C4-2B (cell line): ENCODE measurements at regions not wholly inside any gene's neighbourhood (a gene's known extent, or its start where the extent isn't known, plus 50 kb on each side); places are given as distances from the start of the nearest gene placed in this dataset.
"Not testable (repeated sequence)": the region's sequence is repeated elsewhere in the genome, so short reads cannot be mapped to it uniquely, and the experiment has no call there.

Experiments
- H3K27ac ChIP-seq: fragments of 450-650 bp; 2 replicates; pipeline ENCODE4 v1.5.1; 2017
- ZFX ChIP-seq: fragments of 450-650 bp; IDR thresholded peaks from 2 replicates; pipeline ENCODE4 v1.6.1; 2017
- TF ChIP-seq, protein P1 (sequence below): fragments of 450-650 bp; conservative IDR thresholded peaks from 2 replicates; pipeline ENCODE4 v1.5.1; 2017; ENCODE audit warnings: mild to moderate bottlenecking

DNA sequence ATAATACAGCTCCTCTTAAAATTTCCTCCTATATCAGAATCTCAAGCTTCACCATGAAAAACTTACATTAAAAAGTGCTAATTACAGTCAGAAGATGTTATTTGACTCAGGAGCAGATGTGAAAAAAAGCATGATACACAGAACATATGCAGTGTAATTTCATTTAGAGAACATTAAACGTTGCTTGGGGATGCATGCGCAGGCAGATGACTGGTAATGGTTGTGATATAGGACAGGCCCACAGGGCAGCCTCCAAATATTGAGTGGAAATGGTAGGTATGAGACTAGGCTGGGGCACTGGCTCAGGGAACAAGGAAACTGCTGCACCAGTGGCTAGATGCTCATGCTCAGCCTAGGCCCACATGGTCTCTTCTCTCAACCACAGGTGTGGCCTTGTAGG, 69.7 kb downstream of the IARS1 start:
- TF ChIP-seq ZFX: no peak
- H3K27ac ChIP-seq: no peak overlapping the region

DNA sequence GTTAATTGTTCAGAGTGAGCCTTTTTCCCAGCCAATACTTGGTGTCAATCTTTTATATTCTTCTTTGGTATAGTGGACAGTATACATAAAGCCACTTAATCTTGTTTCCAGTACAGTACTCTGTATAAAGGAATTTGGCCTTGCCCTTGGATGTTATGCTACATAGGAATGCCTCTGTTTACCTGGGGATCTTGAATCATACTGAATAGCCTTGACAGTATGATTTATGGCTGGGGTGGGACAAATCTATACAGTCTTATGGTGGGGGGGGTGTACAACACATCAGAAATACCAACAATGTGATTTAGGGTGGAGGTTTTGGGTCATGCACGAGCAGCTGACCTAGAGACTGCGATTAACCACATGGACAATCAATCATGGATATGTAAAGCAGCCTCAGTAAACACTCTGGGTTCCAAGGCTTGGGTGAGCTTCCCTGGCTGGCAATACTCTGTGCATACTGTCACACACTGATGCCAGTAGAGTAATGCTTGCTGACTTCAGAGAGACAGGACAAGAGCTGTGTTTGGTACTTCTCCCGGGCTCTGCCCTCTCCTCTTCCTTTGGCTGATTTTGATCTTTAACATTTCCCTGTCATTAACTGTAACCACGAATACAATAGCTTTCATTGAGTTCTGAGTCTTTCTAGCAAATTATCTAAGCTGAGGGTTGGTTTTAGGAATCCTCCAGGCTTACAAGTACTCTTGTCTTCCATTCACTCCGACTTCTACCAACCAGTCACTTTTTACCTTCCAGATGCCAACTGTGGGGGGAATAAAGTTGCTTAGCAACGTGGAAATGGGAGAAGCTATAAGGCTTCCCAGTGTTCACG, 84.6 kb downstream of the IARS1 start:
- TF ChIP-seq ZFX: no peak
- TF ChIP-seq, protein P1, sequence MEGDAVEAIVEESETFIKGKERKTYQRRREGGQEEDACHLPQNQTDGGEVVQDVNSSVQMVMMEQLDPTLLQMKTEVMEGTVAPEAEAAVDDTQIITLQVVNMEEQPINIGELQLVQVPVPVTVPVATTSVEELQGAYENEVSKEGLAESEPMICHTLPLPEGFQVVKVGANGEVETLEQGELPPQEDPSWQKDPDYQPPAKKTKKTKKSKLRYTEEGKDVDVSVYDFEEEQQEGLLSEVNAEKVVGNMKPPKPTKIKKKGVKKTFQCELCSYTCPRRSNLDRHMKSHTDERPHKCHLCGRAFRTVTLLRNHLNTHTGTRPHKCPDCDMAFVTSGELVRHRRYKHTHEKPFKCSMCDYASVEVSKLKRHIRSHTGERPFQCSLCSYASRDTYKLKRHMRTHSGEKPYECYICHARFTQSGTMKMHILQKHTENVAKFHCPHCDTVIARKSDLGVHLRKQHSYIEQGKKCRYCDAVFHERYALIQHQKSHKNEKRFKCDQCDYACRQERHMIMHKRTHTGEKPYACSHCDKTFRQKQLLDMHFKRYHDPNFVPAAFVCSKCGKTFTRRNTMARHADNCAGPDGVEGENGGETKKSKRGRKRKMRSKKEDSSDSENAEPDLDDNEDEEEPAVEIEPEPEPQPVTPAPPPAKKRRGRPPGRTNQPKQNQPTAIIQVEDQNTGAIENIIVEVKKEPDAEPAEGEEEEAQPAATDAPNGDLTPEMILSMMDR: no peak
- no peak overlapping the region for H3K27ac ChIP-seq

DNA sequence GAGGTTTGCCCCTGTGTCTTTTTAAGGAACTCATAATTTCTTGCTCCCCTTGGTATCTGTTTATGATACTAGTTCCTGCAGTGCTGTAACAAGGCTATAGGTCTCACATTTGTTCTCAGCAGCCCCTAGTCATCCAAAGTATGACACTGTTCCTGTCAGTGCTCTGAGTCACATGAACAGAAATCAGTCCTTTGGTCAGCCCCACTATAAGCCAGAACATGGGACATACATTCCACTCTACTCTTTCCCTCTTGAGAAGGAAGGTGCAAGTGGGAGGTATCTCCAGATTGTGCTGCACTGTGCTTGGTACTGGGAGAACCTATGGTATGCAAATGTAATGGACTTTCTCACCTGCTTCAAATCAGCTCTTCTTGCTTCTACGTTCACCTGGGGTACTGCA, 87.0 kb downstream of the IARS1 start:
- H3K27ac ChIP-seq: no peak overlapping the region
- no peak for TF ChIP-seq ZFX
- TF ChIP-seq, protein P1: no peak

DNA sequence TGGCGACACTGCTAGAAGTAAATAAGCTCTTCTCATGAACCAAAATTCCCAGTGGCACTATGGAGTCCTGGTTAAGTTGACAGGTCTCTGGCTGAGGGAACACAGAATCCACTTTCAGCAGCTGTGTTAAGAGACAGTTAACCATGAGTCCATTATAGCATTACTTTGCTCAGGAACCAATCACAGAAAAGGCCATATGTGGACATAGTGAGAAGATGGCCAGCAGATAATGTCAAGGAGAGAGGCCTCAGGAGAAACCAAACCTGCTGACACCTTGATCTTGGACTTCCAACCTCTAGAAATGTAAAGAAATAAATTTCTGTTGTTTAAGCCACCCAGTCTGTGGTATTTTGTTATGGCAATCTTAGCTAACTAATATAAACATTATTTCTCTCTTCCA, 88.7 kb upstream of the SPTLC1 start:
- not testable (repeated sequence) for H3K27ac ChIP-seq

DNA sequence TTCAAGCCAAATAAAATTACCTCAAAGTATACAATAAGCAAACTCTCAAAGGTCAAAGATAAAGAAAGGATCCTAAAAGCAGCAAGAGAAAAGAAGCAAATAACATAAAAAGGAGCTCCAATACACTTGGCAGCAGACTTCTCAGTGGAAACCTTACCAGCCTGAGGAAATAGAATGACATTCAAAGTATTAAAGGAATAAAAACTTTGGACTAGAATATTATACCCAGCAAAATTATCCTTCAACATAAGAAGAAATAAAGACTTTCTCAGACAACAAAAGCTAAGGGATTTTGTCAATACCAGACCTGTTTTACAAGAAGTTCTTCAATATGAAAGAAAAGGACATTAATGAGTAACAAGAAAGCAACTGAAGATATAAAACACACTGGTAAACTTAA, 83.0 kb upstream of the SPTLC1 start:
- not testable (repeated sequence) for H3K27ac ChIP-seq

DNA sequence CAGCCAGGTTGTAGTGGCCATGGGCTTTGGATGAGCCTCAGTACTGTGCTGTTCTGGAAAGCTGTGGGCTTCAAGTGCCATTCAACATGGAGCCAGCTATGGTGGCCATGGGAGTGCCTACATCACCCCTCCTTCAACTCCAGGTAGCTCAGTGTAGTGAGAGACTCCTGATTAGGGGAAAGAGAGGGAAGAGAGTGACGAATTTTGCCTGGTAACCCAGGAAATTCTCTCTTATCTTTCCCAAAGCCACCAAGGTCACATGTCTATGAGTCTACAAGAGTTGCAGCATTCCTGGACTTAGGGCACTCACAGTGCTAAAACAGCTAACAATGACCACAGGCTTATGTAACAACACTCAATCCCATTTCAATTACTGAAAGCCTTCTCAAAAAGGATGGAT, 81.7 kb upstream of the SPTLC1 start:
- TF ChIP-seq, protein P1: no peak
- TF ChIP-seq ZFX: no peak

DNA sequence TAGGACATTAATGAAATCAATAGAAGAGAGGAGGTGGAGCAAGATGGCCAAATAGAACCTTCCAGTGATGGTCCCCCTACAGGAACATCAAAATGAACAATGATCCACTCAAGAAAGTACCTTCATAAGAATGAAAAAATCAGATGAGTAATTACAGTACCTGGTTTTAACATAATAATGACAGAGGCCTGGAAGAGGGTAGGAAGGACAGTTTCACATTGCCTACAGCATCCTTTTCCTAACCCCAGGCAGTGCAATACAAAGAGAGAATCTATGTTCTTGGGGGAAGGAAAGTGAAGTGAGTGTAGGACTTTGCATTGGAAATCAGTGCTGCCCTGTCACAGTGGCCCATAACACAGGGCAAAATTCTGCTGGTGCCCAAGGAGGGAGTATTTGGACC, 81.2 kb upstream of the SPTLC1 start:
- TF ChIP-seq, protein P1: no peak
- no peak for TF ChIP-seq ZFX
- H3K27ac ChIP-seq: no peak overlapping the region

More for the DNA sequence above, 81.7 kb upstream of the SPTLC1 start:
- no peak overlapping the region for H3K27ac ChIP-seq

DNA sequence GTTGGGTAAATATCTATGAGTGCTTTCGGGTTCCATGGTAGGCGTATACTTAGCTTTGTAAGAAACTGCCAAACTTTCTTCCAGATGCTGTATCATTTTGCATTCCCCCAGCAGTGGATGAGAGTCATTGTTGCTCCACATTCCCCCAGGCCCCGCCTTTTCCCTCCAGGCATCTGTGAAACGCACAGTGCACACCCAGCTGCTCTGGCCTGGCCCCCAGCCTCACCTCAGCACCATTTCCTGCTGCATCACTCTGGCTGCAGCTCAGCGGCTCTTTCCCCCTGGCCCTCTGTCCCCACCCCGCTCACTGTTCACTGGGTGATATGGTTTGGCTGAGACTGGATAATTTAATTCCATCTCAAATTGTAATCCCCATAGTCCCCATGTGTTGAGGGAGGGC, 76.6 kb upstream of the SPTLC1 start:
- no peak overlapping the region for H3K27ac ChIP-seq
- no peak for TF ChIP-seq ZFX
- TF ChIP-seq, protein P1: no peak

DNA sequence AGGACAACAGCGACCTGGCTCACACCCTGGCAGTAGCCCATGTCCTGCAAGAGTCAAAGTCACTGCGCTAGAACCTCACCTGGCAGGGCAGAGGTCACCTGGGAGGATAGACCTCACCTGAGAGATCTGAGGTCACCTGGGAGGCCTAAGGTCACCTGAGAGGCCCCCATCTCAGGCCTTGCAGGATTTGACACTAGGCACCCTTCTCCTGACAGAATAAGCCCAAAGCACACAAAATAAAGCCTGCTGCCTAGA, 75.2 kb upstream of the SPTLC1 start:
- TF ChIP-seq, protein P1: no peak
- no peak for TF ChIP-seq ZFX
- no peak overlapping the region for H3K27ac ChIP-seq
